HG03520 (cell line): ENCODE measurements at regions not wholly inside any gene's neighbourhood (a gene's known extent, or its start where the extent isn't known, plus 50 kb on each side); places are given as distances from the start of the nearest gene placed in this dataset.
"Not testable (repeated sequence)": the region's sequence is repeated elsewhere in the genome, so short reads cannot be mapped to it uniquely, and the experiment has no call there.

ENCODE experiments used
- ATAC-seq: cut with Tn5 transposase; IDR thresholded peaks from one replicate; pipeline ENCODE4 v1.9.1; 2021; ENCODE audit warnings: mild to moderate bottlenecking, moderate library complexity; ENCODE audit not compliant: unreplicated experiment

GRCh38 chr2:18050001-18050400 lies 171.5 kb downstream of the KCNS3 start:
- no peak for ATAC-seq

- no peak for ATAC-seq
Observed at GRCh38 chr2:18049325-18049724, 170.9 kb downstream of the KCNS3 start.

DNA sequence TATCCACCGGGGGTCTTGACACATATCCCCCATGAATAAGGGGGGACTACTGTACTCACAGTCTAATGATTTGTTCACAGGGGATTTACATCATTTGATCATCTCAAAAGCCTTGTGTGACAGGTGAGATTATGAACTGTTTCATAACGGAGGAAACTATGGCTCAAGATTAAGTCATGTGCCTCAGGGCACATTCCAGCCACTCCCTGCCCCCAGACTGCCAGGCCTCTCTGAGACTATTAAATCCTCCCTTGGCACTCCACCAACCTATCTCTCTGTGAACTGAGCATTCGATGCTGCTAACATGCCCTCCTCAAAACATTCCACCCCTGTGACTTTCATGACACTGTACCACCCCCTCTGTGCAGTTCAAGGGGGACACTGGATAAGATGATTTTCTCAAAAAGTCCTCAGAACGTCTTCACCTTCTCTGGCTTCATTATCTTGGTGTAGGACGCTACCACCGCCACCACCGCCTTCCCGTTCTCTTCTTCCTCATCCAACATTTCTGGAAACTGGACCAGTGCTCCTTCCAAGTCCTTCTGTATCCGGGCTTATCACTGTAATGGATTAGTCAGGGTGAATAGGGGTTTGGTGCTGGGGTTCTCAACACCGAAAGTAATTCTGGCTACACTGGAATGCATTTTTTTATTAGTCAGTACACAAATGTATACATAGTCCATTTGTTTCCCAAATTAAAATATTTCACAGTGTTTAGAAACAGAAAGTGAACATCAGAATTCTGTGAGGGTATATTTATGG lies 169.6 kb downstream of the KCNS3 start:
- ATAC-seq = no peak

- ATAC-seq = no peak
Observed at GRCh38 chr2:18047213-18047611, 168.7 kb downstream of the KCNS3 start.

GRCh38 chr2:18046558-18047212 lies 168.2 kb downstream of the KCNS3 start:
- ATAC-seq = no peak

DNA sequence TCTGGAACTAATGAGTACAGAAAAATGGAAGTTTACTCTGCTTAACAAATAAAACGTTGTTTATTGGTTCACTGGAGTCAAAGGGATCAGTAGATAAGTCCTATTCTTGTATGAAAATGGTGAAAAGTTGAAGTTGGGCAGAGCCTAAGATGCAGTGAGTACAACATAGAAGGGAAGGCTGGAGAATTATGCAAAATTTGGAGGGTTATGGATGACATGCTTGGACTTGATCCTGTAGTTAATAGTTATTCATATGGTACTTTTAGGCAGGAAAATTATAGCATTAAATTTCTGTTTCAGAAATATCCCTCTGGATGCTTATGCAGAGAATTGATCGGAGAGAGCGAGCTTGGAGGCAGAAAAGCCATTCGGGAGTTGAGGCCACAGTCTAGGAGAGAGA lies 167.6 kb downstream of the KCNS3 start:
- ATAC-seq = no peak

DNA sequence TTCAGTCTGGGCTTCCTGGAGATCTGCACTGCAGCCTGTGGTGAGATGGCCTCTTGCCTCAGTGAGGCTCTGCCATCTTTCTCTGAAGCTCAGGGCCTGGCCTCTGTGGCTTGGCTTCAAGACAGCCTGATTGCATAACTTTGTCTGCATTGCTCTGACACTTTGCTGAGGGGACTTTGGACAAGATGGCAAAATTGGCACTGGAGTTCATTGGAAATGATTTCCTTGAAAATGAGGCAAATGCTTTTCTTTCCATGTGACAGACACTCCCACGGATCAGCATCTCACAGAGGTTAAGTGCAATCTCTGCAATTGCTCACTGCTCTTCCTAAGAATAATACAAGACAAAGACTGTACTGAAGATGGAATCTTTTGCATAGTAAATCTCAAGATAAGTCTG lies 166.8 kb downstream of the KCNS3 start:
- no peak for ATAC-seq

DNA sequence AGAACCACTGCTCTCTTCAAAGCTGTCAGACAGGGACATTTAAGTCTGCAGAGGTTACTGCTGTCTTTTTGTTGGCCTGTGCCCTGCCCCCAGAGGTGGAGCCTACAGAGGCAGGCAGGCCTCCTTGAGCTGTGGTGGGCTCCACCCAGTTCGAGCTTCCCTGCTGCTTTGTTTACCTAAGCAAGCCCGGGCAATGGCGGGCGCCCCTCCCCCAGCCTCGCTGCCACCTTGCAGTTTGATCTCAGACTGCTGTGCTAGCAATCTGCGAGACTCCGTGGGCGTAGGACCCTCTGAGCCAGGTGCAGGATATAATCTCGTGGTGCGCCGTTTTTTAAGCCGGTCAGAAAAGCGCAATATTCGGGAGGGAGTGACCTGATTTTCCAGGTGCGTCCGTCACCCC lies 138.9 kb downstream of the KCNS3 start:
- ATAC-seq = not testable (repeated sequence)

DNA sequence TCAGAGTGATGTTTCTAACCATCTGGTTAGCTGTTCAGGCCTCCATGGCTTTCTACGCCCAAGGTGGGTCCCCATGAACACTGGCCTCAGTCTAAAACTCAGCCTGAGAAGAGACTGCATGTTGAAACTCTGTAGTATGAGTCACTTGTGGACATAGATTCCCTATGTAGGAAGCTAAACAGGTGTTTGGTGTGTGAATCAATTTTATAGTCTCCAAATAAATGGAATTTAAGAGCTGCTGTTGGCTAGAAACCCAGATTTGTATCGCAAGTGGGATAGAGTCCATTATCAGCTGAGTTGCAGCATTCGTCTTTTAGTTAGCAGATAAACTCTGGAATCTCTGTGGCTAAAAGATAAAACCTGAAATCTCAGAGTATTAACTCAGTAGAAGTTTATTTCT lies 131.4 kb downstream of the KCNS3 start:
- ATAC-seq = no peak

DNA sequence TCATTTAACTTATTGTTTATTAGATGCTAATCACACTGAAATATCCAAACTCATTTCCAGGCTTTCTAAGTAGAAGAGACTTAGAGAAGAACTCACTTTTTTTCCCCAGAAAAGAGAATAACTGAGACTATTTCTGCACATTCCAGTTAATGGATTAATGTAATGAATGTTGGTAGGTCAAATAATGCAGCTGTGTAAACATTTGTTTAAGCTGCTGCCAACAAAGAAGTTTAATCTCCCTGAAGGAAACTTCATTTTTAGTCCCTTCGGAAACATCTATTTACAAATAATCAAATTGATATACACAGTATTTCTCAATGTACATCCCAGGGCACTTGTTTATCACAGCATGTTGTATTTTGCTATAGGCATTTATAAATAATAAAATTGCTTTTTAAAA lies 126.9 kb downstream of the KCNS3 start:
- no peak for ATAC-seq

- ATAC-seq = no peak
Observed at GRCh38 chr2:18001671-18002070, 123.2 kb downstream of the KCNS3 start.

DNA sequence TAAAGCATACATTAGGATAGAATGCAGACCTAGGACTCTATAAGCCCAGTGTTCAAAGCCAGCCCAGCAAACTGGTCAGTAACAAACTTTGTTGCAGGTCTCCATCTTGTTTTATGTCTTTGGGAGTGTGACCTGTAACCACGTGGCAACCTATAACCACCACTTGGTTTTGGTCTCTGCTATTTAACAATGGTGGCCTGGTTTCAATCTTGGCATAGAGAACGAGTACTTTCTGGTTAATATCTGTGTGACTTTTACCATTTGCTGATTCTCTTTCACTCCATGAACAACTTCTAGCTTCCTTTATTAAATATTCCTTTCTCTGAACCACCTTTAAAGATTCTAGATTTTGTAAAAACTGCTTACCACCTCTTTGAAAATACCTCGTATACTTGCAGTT lies 118.5 kb downstream of the KCNS3 start:
- ATAC-seq = no peak

DNA sequence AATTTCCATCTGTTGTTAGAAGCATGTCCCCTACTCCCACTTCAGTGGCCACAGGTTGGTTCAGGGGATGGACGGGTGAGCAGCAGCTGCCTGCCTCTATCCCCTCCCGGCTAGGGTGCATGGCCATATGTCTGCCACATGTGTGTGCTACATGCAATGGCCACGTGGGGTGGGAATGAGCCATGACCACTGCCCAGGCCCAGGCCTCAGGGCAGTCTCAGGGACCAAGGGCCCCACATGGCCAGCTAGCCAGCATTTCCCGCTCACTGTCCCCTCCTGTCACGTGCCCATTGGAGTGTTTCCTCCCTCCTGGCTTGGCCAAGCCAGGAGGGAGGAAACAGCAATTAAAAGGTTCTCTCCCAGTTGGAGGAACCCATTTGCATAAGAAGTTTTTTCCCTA lies 117.1 kb downstream of the KCNS3 start:
- no peak for ATAC-seq
